ENCODE measurements at regions not wholly inside any gene's neighbourhood (a gene's known extent, or its start where the extent isn't known, plus 50 kb on each side); places are given as distances from the start of the nearest gene placed in this dataset.
"Not testable (repeated sequence)": the region's sequence is repeated elsewhere in the genome, so short reads cannot be mapped to it uniquely, and the experiment has no call there.

- intact Hi-C loops (cut with micrococcal nuclease), result no loop called here
Observed at GRCh38 chr5:1654786-1655495, 131.2 kb upstream of the LPCAT1 start.

GRCh38 chr5:1653698-1654651, 130.2 kb upstream of the LPCAT1 start:
- intact Hi-C loops (cut with micrococcal nuclease), result not testable (repeated sequence)

GRCh38 chr5:1652873-1653697, 129.3 kb upstream of the LPCAT1 start:
- intact Hi-C loops (cut with micrococcal nuclease), result no loop called here

GRCh38 chr5:1651971-1652872, 128.5 kb upstream of the LPCAT1 start:
- intact Hi-C loops (cut with micrococcal nuclease), result no loop called here

- intact Hi-C loops (cut with micrococcal nuclease), result no loop called here
Observed at GRCh38 chr5:1651250-1651649, 127.5 kb upstream of the LPCAT1 start.

- intact Hi-C loops (cut with micrococcal nuclease), result loop anchor here (10.0 kb wide), 1 partner anchor 545 kb away; no protein-coding TSS in a partner anchor
Observed at GRCh38 chr5:1649554-1649953, 125.8 kb upstream of the LPCAT1 start.

- intact Hi-C loops (cut with micrococcal nuclease), result loop anchor here (10.0 kb wide), 1 partner anchor 544 kb away; no protein-coding TSS in a partner anchor
Observed at GRCh38 chr5:1648806-1649205, 125.0 kb upstream of the LPCAT1 start.

- intact Hi-C loops (cut with micrococcal nuclease), result loop anchor here (10.0 kb wide), 1 partner anchor 543 kb away; no protein-coding TSS in a partner anchor
Observed at GRCh38 chr5:1647580-1647979, 123.8 kb upstream of the LPCAT1 start.

GRCh38 chr5:1644810-1645571, 121.2 kb upstream of the LPCAT1 start:
- intact Hi-C loops (cut with micrococcal nuclease), result loop anchor here (1.0 to 10.0 kb wide), 9 partner anchors 53 to 540 kb away; partner anchors contain the start of gene CLPTM1L

- intact Hi-C loops (cut with micrococcal nuclease), result loop anchor here (5.0 to 10.0 kb wide), 4 partner anchors 52 to 540 kb away; no protein-coding TSS in a partner anchor
Observed at GRCh38 chr5:1644393-1644809, 120.6 kb upstream of the LPCAT1 start.

GRCh38 chr5:1643651-1644392, 120.1 kb upstream of the LPCAT1 start:
- intact Hi-C loops (cut with micrococcal nuclease), result loop anchor here (5.0 to 10.0 kb wide), 4 partner anchors 52 to 539 kb away; no protein-coding TSS in a partner anchor

GRCh38 chr5:1642621-1643061, 118.9 kb upstream of the LPCAT1 start:
- intact Hi-C loops (cut with micrococcal nuclease), result loop anchor here (5.0 to 10.0 kb wide), 4 partner anchors 50 to 538 kb away; no protein-coding TSS in a partner anchor

- intact Hi-C loops (cut with micrococcal nuclease), result loop anchor here (5.0 to 10.0 kb wide), 4 partner anchors 50 to 537 kb away; no protein-coding TSS in a partner anchor
Observed at GRCh38 chr5:1642221-1642620, 118.5 kb upstream of the LPCAT1 start.

GRCh38 chr5:1641560-1642166, 117.9 kb upstream of the LPCAT1 start:
- intact Hi-C loops (cut with micrococcal nuclease), result loop anchor here (1.0 to 10.0 kb wide), 10 partner anchors 8 to 537 kb away; no protein-coding TSS in a partner anchor

- intact Hi-C loops (cut with micrococcal nuclease), result loop anchor here (1.0 to 10.0 kb wide), 10 partner anchors 8 to 536 kb away; no protein-coding TSS in a partner anchor
Observed at GRCh38 chr5:1641041-1641440, 117.3 kb upstream of the LPCAT1 start.

- intact Hi-C loops (cut with micrococcal nuclease), result loop anchor here (2.0 to 10.0 kb wide), 5 partner anchors 48 to 536 kb away; no protein-coding TSS in a partner anchor
Observed at GRCh38 chr5:1640421-1640881, 116.7 kb upstream of the LPCAT1 start.

- intact Hi-C loops (cut with micrococcal nuclease), result loop anchor here (2.0 to 10.0 kb wide), 5 partner anchors 47 to 535 kb away; no protein-coding TSS in a partner anchor
Observed at GRCh38 chr5:1639757-1640156, 116.0 kb upstream of the LPCAT1 start.
